GM18499 (cell line): ENCODE measurements at regions not wholly inside any gene's neighbourhood (a gene's known extent, or its start where the extent isn't known, plus 50 kb on each side); places are given as distances from the start of the nearest gene placed in this dataset.
"Not testable (repeated sequence)": the region's sequence is repeated elsewhere in the genome, so short reads cannot be mapped to it uniquely, and the experiment has no call there.

Experiments
- ATAC-seq: cut with Tn5 transposase; IDR thresholded peaks from one replicate; pipeline ENCODE4 v1.9.1; 2021; ENCODE audit warnings: moderate number of reproducible peaks; ENCODE audit not compliant: insufficient read depth, unreplicated experiment

- no peak for ATAC-seq
Observed at GRCh38 chr7:86592185-86592584, 51.5 kb upstream of the GRM3 start.

- no peak for ATAC-seq
Observed at GRCh38 chr7:86574006-86574405, 69.7 kb upstream of the GRM3 start.

GRCh38 chr7:86558680-86559501, 84.8 kb upstream of the GRM3 start:
- ATAC-seq = no peak

- ATAC-seq = no peak
Observed at GRCh38 chr7:86534641-86535040, 109.1 kb upstream of the GRM3 start.

GRCh38 chr7:86504229-86504628, 139.5 kb upstream of the GRM3 start:
- no peak for ATAC-seq

- ATAC-seq = no peak
Observed at GRCh38 chr7:86499986-86500385, 143.7 kb upstream of the GRM3 start.

- no peak for ATAC-seq
Observed at GRCh38 chr7:86485827-86486226, 157.9 kb upstream of the GRM3 start.

GRCh38 chr7:86479144-86479543, 164.6 kb upstream of the GRM3 start:
- ATAC-seq = no peak

- no peak for ATAC-seq
Observed at GRCh38 chr7:86477343-86477935, 166.3 kb upstream of the GRM3 start.

- ATAC-seq = no peak
Observed at GRCh38 chr7:86470763-86471162, 172.9 kb upstream of the GRM3 start.

- ATAC-seq = peak; percentile 99
Observed at GRCh38 chr7:86469680-86470295, 173.9 kb upstream of the GRM3 start.

- no peak for ATAC-seq
Observed at GRCh38 chr7:86454753-86455152, 189.0 kb upstream of the GRM3 start.

GRCh38 chr7:86453454-86453853, 190.3 kb upstream of the GRM3 start:
- no peak for ATAC-seq

- no peak for ATAC-seq
Observed at GRCh38 chr7:86448856-86449255, 194.9 kb upstream of the GRM3 start.

- no peak for ATAC-seq
Observed at GRCh38 chr7:86445285-86445684, 198.4 kb upstream of the GRM3 start.

GRCh38 chr7:86444245-86444644, 199.5 kb upstream of the GRM3 start:
- ATAC-seq = no peak

GRCh38 chr7:86440420-86440819, 203.3 kb upstream of the GRM3 start:
- not testable (repeated sequence) for ATAC-seq

- no peak for ATAC-seq
Observed at GRCh38 chr7:86437951-86438450, 205.7 kb upstream of the GRM3 start.

- no peak for ATAC-seq
Observed at GRCh38 chr7:86431761-86432160, 211.9 kb upstream of the GRM3 start.

- no peak for ATAC-seq
Observed at GRCh38 chr7:86411814-86412213, 231.9 kb upstream of the GRM3 start.

GRCh38 chr7:86407291-86407690, 236.4 kb upstream of the GRM3 start:
- ATAC-seq = no peak
